Body of pancreas (tissue), 4 donors: ENCODE measurements at regions not wholly inside any gene's neighbourhood (a gene's known extent, or its start where the extent isn't known, plus 50 kb on each side); places are given as distances from the start of the nearest gene placed in this dataset.

Experiments used
- ATAC-seq: fragments of 150-250 bp; one replicate; pipeline ENCODE4 v1.9.1; 2016
- DNase-seq, 4 donors: peaks; one replicate each; pipeline ENCODE4 v3.0.0-alpha.2; 2019
- H3K27ac ChIP-seq, 4 donors: fragments of 200-600 bp; sonication (generic); 1 replicate in 3 of 4; 2 replicates in 1 of 4; pipeline versions ENCODE4 v1.5.1 to v1.6.1; 2016 to 2019; ENCODE audit warnings: mild to moderate bottlenecking in 1 of 4, mixed read lengths in 1 of 4, moderate library complexity in 1 of 4
- H3K27me3 ChIP-seq, 2 donors: fragments of 200-600 bp; sonication (generic); one replicate each; pipeline ENCODE4 v1.6.0; 2016; ENCODE audit warnings: mild to moderate bottlenecking in 1 of 2
- H3K36me3 ChIP-seq, 2 donors: fragments of 200-600 bp; sonication (generic); replicated peaks in 1 of 2; 2 replicates each; pipeline ENCODE4 v1.5.1; 2016; ENCODE audit warnings: low read depth in 2 of 2; ENCODE audit not compliant: insufficient read depth in 1 of 2
- H3K4me1 ChIP-seq: fragments of 200-600 bp; sonication (generic); one replicate; pipeline ENCODE4 v1.6.0; 2016
- H3K4me3 ChIP-seq, 2 donors: fragments of 200-600 bp; sonication (generic); 1 replicate in 1 of 2; 2 replicates in 1 of 2; pipeline ENCODE4 v1.5.1; 2016 to 2019
- H3K9me3 ChIP-seq, 3 donors: fragments of 200-600 bp; sonication (generic); 1 replicate in 2 of 3; 2 replicates in 1 of 3; pipeline ENCODE4 v1.5.1; 2016
- POLR2A ChIP-seq, 3 donors: fragments of 450-650 bp; IDR thresholded peaks; one replicate each; pipeline ENCODE4 v1.6.1; 2016; ENCODE audit warnings: antibody characterized with exemption in 3 of 3, mild to moderate bottlenecking in 2 of 3
- WGBS, 2 donors: methylation state at CpG; one replicate each; pipeline ENCODE4 v1.1.5; 2017; 5-methylcytosine and 5-hydroxymethylcytosine counted together
- intact Hi-C: fragments of 100-400 bp; cut with DNase I; formaldehyde crosslinking; loops from one replicate; pipeline ENCODE4 v1.15.1; 2023
- TF ChIP-seq, protein P1 (sequence below), 7 experiments: fragments of 450-650 bp in 4 of 7; fragments of 200-600 bp in 3 of 7; sonication (generic) in 3 of 7; IDR thresholded peaks; one replicate each; pipeline ENCODE4 v1.5.1; 2016 to 2019; ENCODE audit warnings: antibody characterized with exemption in 7 of 7

DNA sequence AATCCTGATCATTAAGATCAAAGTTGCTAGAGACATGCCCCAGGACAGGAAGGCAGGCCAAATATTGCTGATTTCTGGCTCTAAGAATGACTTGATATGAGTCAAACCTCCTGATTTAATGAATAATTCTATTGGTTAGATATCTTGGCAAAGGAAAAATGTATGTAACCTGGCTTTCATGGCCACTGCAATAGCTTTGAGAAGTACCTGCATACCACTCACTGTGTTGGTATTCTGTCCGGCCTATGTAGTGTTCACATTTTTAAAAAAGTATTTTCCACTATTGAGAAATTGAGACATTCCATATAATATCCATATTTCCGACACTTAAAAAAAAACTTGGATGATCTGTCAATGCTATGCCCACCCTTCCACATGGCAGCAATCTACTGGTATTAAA, 283.1 kb upstream of the SOX5 start:
- H3K9me3 ChIP-seq: no peaks in the 10 kb centered on the region
- DNase-seq: no peak
- no peaks in the 10 kb centered on the region for H3K27me3 ChIP-seq
- intact Hi-C loops: no loop called here
- TF ChIP-seq POLR2A (IDR thresholded peaks at IDR 0.05): no peak
- TF ChIP-seq, protein P1, sequence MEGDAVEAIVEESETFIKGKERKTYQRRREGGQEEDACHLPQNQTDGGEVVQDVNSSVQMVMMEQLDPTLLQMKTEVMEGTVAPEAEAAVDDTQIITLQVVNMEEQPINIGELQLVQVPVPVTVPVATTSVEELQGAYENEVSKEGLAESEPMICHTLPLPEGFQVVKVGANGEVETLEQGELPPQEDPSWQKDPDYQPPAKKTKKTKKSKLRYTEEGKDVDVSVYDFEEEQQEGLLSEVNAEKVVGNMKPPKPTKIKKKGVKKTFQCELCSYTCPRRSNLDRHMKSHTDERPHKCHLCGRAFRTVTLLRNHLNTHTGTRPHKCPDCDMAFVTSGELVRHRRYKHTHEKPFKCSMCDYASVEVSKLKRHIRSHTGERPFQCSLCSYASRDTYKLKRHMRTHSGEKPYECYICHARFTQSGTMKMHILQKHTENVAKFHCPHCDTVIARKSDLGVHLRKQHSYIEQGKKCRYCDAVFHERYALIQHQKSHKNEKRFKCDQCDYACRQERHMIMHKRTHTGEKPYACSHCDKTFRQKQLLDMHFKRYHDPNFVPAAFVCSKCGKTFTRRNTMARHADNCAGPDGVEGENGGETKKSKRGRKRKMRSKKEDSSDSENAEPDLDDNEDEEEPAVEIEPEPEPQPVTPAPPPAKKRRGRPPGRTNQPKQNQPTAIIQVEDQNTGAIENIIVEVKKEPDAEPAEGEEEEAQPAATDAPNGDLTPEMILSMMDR (IDR thresholded peaks at IDR 0.05): no peak
- ATAC-seq: no peak
- H3K27ac ChIP-seq: no peak overlapping the region
- no peaks in the 10 kb centered on the region for H3K4me1 ChIP-seq
- no peaks in the 10 kb centered on the region for H3K36me3 ChIP-seq
- WGBS, 2 donors: 54 to 57% methylated on average over 2 of the region's 2 CpGs
- no peak overlapping the region for H3K4me3 ChIP-seq

DNA sequence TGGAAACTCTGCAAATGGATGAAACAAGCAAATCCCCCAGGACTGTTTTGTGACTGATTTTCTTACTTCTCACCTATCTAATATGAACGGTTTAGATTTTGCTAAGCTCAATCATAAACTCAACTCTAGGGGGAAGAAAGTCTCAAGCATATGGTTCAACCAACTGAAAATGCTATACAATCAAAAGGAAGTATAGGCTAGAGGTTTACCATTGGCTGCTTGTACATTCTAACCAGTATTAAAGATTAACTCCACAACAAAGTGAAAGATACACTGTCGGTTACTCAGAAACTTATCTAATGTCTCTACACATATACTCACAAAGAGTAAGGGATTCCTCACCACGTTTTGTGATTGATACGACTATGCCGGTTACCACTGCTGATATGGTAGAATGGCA, 281.8 kb upstream of the SOX5 start:
- H3K27me3 ChIP-seq: no peaks in the 10 kb centered on the region
- no peak overlapping the region for H3K4me3 ChIP-seq
- TF ChIP-seq POLR2A (IDR thresholded peaks at IDR 0.05): no peak
- TF ChIP-seq, protein P1 (IDR thresholded peaks at IDR 0.05): no peak
- intact Hi-C loops: no loop called here
- DNase-seq: no peak
- ATAC-seq: no peak
- no peaks in the 10 kb centered on the region for H3K4me1 ChIP-seq
- no peaks in the 10 kb centered on the region for H3K9me3 ChIP-seq
- no peak overlapping the region for H3K27ac ChIP-seq
- H3K36me3 ChIP-seq: no peaks in the 10 kb centered on the region
- 46 to 56% methylated on average over 5 of the region's 5 CpGs for WGBS, 2 donors

DNA sequence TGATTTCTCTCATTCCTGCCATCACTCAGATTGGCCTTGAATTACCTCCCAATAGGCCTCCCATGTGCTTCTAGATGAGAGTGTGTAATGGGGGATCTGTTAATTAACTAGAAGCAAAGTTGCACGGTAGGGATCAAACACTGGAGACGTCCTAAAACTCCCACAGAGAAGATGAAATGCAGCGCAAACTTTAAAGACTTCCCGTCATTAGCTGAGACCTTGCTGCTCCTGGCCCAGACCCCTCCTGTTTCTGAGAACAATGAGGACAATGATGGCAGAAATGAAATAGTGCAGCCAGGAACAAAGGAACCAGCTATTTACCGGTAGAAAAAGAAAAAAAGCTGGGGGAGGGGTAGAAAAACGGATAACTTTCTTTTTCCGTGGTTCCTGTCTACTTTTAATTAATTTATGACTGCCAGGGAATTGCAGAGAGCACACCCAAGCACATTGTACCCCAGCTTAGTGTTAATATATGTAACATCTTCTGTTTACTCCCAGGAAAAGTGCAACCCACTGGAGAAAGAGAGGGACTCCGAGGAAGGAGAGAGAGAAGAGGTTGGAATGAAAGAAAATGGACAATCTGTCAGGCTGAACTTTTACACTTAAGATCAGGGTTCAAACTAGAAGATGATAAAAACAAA, 280.7 kb upstream of the SOX5 start:
- TF ChIP-seq POLR2A (IDR thresholded peaks at IDR 0.05): no peak
- Histone ChIP-seq H3K9me3 (no peaks in the 10 kb centered on the region), H3K4me3 (no peak overlapping the region), H3K4me1 (no peaks in the 10 kb centered on the region), H3K27me3 (no peaks in the 10 kb centered on the region), H3K27ac (no peak overlapping the region), H3K36me3 (no peaks in the 10 kb centered on the region)
- intact Hi-C loops: no loop called here
- ATAC-seq: no peak
- no peak for DNase-seq
- 23 to 30% methylated on average over 8 of the region's 8 CpGs for WGBS, 2 donors

DNA sequence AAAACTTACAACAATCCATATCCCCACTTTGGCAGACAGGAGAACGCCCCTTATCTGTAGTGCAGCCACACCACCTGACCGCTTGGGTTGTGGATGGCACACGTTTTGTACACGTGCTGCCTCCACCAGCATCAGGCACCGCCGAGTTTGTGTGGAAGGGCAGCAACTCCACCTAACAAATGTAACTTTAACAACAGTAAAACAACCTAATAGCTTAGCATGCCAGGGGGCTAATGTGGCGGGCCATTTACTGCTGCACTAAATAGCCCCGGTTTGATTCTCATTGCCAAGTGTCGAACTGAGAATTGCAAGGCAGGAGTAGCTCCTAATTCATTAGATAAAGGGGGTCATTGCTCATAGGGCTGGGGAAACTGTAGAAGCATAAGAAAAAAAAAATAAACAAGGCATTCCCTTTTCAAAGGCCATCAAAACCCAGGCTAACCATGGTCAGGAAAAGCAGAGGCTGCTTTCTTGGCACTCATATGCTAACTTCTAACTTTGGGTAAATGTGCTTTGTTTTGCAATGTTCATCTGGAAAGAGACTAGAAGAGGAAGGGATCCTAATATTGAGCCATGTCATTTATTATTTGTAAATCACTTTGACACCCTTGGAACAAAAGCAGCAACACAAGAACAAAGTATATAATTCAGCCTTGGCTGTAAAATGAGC, 279.7 kb upstream of the SOX5 start:
- Histone ChIP-seq H3K27me3 (no peaks in the 10 kb centered on the region), H3K27ac (no peak overlapping the region), H3K9me3 (no peaks in the 10 kb centered on the region), H3K4me1 (no peaks in the 10 kb centered on the region), H3K36me3 (no peaks in the 10 kb centered on the region), H3K4me3 (no peak overlapping the region)
- intact Hi-C loops: no loop called here
- no peak for ATAC-seq
- WGBS, 2 donors: 59 to 61% methylated on average over 9 of the region's 9 CpGs
- no peak for DNase-seq
- TF ChIP-seq POLR2A (IDR thresholded peaks at IDR 0.05): no peak
- TF ChIP-seq, protein P1 (IDR thresholded peaks at IDR 0.05): no peak

DNA sequence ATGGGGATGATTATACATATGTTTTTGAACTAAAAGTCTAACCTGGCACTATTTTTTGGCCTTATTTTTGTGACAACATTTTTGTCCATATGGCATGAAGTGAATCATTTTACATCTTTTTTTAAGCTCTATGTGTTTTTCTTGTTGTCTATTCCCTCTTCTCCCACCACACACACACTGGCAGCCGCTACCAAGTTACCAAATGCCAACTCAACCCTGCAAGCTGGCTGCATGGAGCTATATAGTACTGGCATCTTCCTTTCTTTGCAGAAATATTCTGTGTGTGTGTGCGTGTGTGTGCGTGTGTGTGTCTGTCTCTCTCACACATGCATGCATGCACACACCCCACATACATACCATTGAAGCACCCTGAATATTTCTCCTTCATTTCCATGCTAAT, 278.9 kb upstream of the SOX5 start:
- WGBS, 2 donors: 72 to 92% methylated on average over 3 of the region's 3 CpGs
- ATAC-seq: no peak
- no peak overlapping the region for H3K27ac ChIP-seq

More for the DNA sequence above, 278.9 kb upstream of the SOX5 start:
- Histone ChIP-seq H3K27me3 (no peaks in the 10 kb centered on the region), H3K4me3 (no peak overlapping the region), H3K36me3 (no peaks in the 10 kb centered on the region), H3K9me3 (no peaks in the 10 kb centered on the region), H3K4me1 (no peaks in the 10 kb centered on the region)
- intact Hi-C loops: no loop called here
- no peak for TF ChIP-seq POLR2A (IDR thresholded peaks at IDR 0.05)
- TF ChIP-seq, protein P1 (IDR thresholded peaks at IDR 0.05): no peak
- DNase-seq: no peak
